Naive thymus-derived CD8-positive, alpha-beta T cell (primary cell): ENCODE measurements at regions not wholly inside any gene's neighbourhood (a gene's known extent, or its start where the extent isn't known, plus 50 kb on each side); places are given as distances from the start of the nearest gene placed in this dataset.

Experiments
- ATAC-seq, 2 donors: fragments of 150-1000 bp; cut with Tn5 transposase in 1 of 2; sonication (Bioruptor Pico), chemical (Tn5 transposase) in 1 of 2; 1 replicate in 1 of 2; 2 replicates in 1 of 2; pipeline ENCODE4 v1.10.0; 2021; ENCODE audit warnings: mild to moderate bottlenecking in 2 of 2, moderate library complexity in 2 of 2
- POLR2A ChIA-PET: fragments of 350-600 bp; sonication (Branson Sonifier 250); formaldehyde crosslinking; loops from one replicate; lab custom pipeline; 2021; ENCODE audit warnings: antibody characterized with exemption; lab: Charles Lee
- DNase-seq, 10 donors: peaks; one replicate each; pipeline versions ENCODE4 v3.0.0 to v3.0.0-alpha.2; 2020 to 2022
- H3K27ac Mint-ChIP-seq, 10 donors: one replicate each; pipeline ENCODE4 v1.8.0; 2020 to 2022; ENCODE audit warnings: mild to moderate bottlenecking in 10 of 10, mixed read lengths in 10 of 10, moderate library complexity in 4 of 10, inconsistent platforms in 1 of 10
- H3K27me3 Mint-ChIP-seq, 5 donors: one replicate each; pipeline ENCODE4 v1.8.0; 2021 to 2022; ENCODE audit warnings: mixed read lengths in 5 of 5
- H3K36me3 Mint-ChIP-seq, 3 donors: one replicate each; pipeline ENCODE4 v1.8.0; 2020 to 2022; ENCODE audit warnings: mixed read lengths in 3 of 3, mild to moderate bottlenecking in 2 of 3, inconsistent platforms in 1 of 3
- H3K4me1 Mint-ChIP-seq, 4 donors: one replicate each; pipeline ENCODE4 v1.8.0; 2021 to 2022; ENCODE audit warnings: mixed read lengths in 4 of 4
- H3K4me3 Mint-ChIP-seq, 10 donors: one replicate each; pipeline ENCODE4 v1.8.0; 2020 to 2022; ENCODE audit warnings: mild to moderate bottlenecking in 10 of 10, mixed read lengths in 10 of 10, moderate library complexity in 6 of 10, inconsistent platforms in 1 of 10
- H3K9me3 Mint-ChIP-seq, 9 donors: one replicate each; pipeline ENCODE4 v1.8.0; 2020 to 2022; ENCODE audit warnings: mixed read lengths in 9 of 9, mild to moderate bottlenecking in 3 of 9, inconsistent platforms in 1 of 9, moderate library complexity in 1 of 9

- H3K36me3 Mint-ChIP-seq, result peaks cover 0 to 12% (median 4%) of the 10 kb centered on the region in 3 donors
- H3K4me3 Mint-ChIP-seq, result no peak overlapping the region
- peaks cover 0 to 24% (median 9%) of the 10 kb centered on the region in 9 donors for H3K9me3 Mint-ChIP-seq
- peaks cover 0 to 11% (median 7%) of the 10 kb centered on the region in 5 donors for H3K27me3 Mint-ChIP-seq
- no peak for ATAC-seq
- no peak overlapping the region for H3K27ac Mint-ChIP-seq
- DNase-seq, result no peak
- no peaks in the 10 kb centered on the region for H3K4me1 Mint-ChIP-seq
- POLR2A ChIA-PET, result no interaction called here
Observed at GRCh38 chr12:45532113-45532512, 197.4 kb upstream of the ARID2 start.

DNA sequence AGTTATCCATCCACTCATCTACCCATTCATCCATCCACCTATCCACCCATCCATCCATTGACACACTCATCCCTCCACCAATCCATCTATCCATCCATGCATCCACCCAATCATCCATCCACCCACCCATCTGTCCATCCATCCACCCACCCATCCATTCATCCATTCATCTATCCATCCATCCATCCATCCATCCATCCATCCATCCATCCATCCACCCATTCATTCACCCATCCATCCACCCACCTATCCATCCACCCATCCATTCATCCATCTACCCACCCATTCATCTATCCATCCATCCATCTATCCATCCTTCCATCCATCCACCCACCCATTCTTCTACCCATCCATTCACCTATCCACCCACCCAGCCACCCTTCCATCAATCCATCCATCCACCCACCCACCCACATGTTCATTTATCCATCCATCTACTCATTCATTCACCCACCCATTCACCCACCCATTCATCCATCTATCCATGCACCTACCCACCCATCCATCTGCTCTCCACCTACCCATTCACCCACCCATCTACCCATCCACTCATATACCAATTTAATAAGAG is 193.8 kb upstream of the ARID2 start:
- peaks cover 0 to 4% (median 0%) of the 10 kb centered on the region in 3 donors for H3K36me3 Mint-ChIP-seq
- H3K4me3 Mint-ChIP-seq, result no peak overlapping the region
- H3K4me1 Mint-ChIP-seq, result no peaks in the 10 kb centered on the region
- peaks cover 0 to 11% (median 7%) of the 10 kb centered on the region in 5 donors for H3K27me3 Mint-ChIP-seq
- DNase-seq (no peak), ATAC-seq (no peak)
- POLR2A ChIA-PET, result no interaction called here
- no peak overlapping the region for H3K27ac Mint-ChIP-seq
- peaks cover 0 to 4% (median 0%) of the 10 kb centered on the region in 9 donors for H3K9me3 Mint-ChIP-seq

DNA sequence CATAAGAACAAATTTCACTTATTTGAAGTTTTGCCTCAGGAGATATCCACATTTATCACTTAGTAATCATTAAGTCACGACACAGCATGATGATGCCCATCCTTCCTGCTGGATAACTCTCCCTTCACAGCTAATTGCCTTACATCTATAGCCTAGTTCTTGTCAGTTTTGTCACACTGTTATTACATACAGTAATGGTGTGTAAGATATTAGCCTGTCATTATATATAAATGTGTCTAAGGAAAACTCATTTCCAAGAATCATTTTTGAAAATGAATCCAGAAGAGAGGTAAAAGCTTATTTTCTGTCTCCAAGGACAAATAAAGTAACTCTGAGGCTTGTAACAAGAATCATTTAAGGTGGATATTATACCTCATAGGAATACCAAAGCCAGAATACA is 193.2 kb upstream of the ARID2 start:
- H3K27me3 Mint-ChIP-seq, result peaks cover 0 to 11% (median 7%) of the 10 kb centered on the region in 5 donors
- no peak for ATAC-seq
- H3K27ac Mint-ChIP-seq, result no peak overlapping the region

DNA sequence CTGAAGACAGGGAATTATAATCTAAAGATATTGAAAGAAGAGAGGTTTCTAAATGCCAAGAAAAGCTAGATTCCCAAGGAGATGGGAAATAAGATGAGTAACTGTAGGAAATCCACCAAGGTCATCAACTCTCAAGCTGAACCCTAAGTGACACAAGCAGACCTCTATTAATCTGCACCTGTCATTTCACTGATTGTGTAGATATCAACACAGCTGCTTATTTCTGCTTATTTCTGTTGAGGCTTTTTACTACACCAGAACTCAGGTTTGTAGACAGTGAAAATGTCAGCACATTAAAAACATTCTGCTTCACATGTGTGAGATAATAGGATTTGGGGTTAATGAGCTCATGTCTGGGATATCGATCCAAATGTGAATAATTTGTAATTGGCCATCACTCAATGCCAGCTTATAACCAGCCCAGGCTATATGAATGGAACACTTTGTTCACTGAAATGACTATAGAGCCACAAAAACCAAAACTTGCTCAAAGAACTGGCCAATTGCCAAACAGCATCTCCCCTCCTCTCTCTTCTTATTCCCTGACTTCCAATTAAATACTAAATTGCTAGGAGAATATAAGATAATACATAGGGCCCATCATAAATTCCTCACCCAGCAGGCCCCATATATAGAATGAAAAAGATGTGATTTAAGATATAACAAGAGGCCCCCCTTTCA is 188.7 kb upstream of the ARID2 start:
- no peaks in the 10 kb centered on the region for H3K9me3 Mint-ChIP-seq
- H3K4me3 Mint-ChIP-seq, result no peak overlapping the region
- H3K27ac Mint-ChIP-seq, result no peak overlapping the region
- ATAC-seq, result no peak
- POLR2A ChIA-PET, result no interaction called here
- H3K27me3 Mint-ChIP-seq, result peaks cover 0 to 8% (median 3%) of the 10 kb centered on the region in 5 donors
- peaks cover 0 to 4% (median 0%) of the 10 kb centered on the region in 3 donors for H3K36me3 Mint-ChIP-seq
- H3K4me1 Mint-ChIP-seq, result no peaks in the 10 kb centered on the region
- DNase-seq, result no peak

More for the DNA sequence above, 193.2 kb upstream of the ARID2 start:
- no peak for DNase-seq
- Mint-ChIP-seq H3K4me1 (no peaks in the 10 kb centered on the region), H3K36me3 (peaks cover 0 to 4% (median 0%) of the 10 kb centered on the region in 3 donors), H3K4me3 (no peak overlapping the region), H3K9me3 (peaks cover 0 to 3% (median 0%) of the 10 kb centered on the region in 9 donors)
- POLR2A ChIA-PET, result no interaction called here

- ATAC-seq, result peak; percentile 89 to 98
- Mint-ChIP-seq H3K4me3 (no peak overlapping the region), H3K4me1 (no peaks in the 10 kb centered on the region), H3K27me3 (peaks cover 0 to 9% (median 2%) of the 10 kb centered on the region in 5 donors), H3K36me3 (no peaks in the 10 kb centered on the region), H3K9me3 (no peaks in the 10 kb centered on the region), H3K27ac (no peak overlapping the region)
- peak in 9 of 10 donors; percentile 30 to 76 (median 54) for DNase-seq
- POLR2A ChIA-PET, result interaction anchor here (0.7 to 1.2 kb wide), 4 partner anchors 183 to 447 kb away, joined by 3 to 4 read pairs (median 3); partner anchors contain the start of gene SCAF11
Observed at GRCh38 chr12:45543887-45544286, 185.6 kb upstream of the ARID2 start.

DNA sequence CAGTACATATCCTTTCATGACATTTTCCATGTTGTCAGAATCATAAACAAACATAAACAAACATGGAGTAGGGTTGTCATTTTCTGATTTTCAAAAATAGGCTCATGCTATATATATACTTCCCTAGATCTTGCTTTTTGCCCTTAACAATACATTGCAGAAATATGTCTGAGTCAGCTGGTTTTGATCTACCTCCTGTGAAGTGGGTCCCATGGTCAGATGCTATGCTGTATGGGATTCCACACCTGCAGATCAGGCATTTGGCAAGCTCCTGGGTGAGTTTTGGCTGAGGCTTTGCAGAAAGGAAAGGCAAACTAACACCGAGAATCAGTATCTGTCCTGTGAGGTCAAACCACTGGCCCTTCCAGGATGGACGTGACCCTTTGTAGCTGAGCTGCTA is 183.0 kb upstream of the ARID2 start:
- POLR2A ChIA-PET, result no interaction called here
- peaks cover 0 to 9% (median 2%) of the 10 kb centered on the region in 5 donors for H3K27me3 Mint-ChIP-seq
- H3K9me3 Mint-ChIP-seq, result no peaks in the 10 kb centered on the region
- ATAC-seq, result no peak
- H3K36me3 Mint-ChIP-seq, result no peaks in the 10 kb centered on the region
- no peak for DNase-seq
- no peaks in the 10 kb centered on the region for H3K4me1 Mint-ChIP-seq
- H3K4me3 Mint-ChIP-seq, result no peak overlapping the region
- no peak overlapping the region for H3K27ac Mint-ChIP-seq

DNA sequence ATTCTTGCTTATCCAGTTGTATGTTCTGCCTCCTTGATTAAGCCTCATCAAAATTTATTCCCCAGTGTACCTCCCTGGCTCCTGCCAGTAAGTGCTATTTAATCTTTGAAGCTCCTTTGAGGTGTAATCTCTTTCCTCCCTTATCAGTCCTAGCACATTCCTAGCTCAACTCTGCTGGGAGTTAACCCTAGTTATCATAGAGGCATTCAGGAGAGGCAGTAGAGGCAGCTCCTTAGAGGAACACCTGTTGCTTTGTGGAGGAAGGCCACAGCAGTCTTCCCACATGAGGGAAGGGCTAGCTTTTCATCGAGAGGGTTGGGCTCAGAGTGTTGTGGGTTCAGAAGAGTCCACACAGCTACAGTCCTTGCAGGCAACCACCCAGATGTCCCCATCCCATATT is 182.4 kb upstream of the ARID2 start:
- POLR2A ChIA-PET, result no interaction called here
- Mint-ChIP-seq H3K4me3 (no peak overlapping the region), H3K36me3 (no peaks in the 10 kb centered on the region), H3K4me1 (no peaks in the 10 kb centered on the region), H3K27me3 (peaks cover 0 to 9% (median 2%) of the 10 kb centered on the region in 5 donors), H3K27ac (no peak overlapping the region), H3K9me3 (no peaks in the 10 kb centered on the region)
- ATAC-seq, result no peak
- no peak for DNase-seq

GRCh38 chr12:45547822-45548221 is 181.7 kb upstream of the ARID2 start:
- ATAC-seq (no peak), DNase-seq (peak in 1 of 10 donors; percentile 1)
- Mint-ChIP-seq H3K4me1 (no peaks in the 10 kb centered on the region), H3K4me3 (no peak overlapping the region), H3K27me3 (peaks cover 0 to 9% (median 2%) of the 10 kb centered on the region in 5 donors), H3K36me3 (no peaks in the 10 kb centered on the region), H3K9me3 (no peaks in the 10 kb centered on the region), H3K27ac (no peak overlapping the region)
- POLR2A ChIA-PET, result no interaction called here

DNA sequence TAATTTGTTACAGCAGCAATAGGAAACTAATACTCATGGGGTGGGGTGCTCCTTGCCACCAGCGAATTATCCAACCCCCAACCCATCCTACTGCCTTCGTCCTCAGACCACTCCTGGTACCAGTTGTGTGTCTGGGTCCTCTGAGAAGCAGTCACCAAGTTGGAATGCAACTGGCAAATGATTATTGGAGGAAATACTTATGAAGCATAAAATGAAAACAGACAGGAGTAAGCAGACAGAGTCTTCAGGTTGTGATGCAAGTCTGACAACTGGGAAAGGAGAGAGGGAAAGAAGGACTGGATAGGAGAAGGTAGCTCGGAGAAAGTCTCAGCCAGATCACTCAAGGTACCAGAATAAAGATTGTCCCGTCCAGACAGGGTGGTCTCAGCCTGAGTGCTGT is 181.1 kb upstream of the ARID2 start:
- peaks cover 0 to 6% (median 2%) of the 10 kb centered on the region in 5 donors for H3K27me3 Mint-ChIP-seq
- POLR2A ChIA-PET, result no interaction called here
- H3K9me3 Mint-ChIP-seq, result no peaks in the 10 kb centered on the region
- ATAC-seq (no peak), DNase-seq (no peak)
- H3K27ac Mint-ChIP-seq, result no peak overlapping the region
- H3K4me1 Mint-ChIP-seq, result no peaks in the 10 kb centered on the region
- no peak overlapping the region for H3K4me3 Mint-ChIP-seq
- H3K36me3 Mint-ChIP-seq, result no peaks in the 10 kb centered on the region

GRCh38 chr12:45549337-45549902 is 180.1 kb upstream of the ARID2 start:
- POLR2A ChIA-PET, result no interaction called here
- H3K27ac Mint-ChIP-seq, result no peak overlapping the region
- no peak for ATAC-seq
- no peak overlapping the region for H3K4me3 Mint-ChIP-seq
- no peaks in the 10 kb centered on the region for H3K36me3 Mint-ChIP-seq
- H3K4me1 Mint-ChIP-seq, result no peaks in the 10 kb centered on the region
- DNase-seq, result no peak
- H3K27me3 Mint-ChIP-seq, result peaks cover 0 to 6% (median 2%) of the 10 kb centered on the region in 5 donors
- no peaks in the 10 kb centered on the region for H3K9me3 Mint-ChIP-seq

DNA sequence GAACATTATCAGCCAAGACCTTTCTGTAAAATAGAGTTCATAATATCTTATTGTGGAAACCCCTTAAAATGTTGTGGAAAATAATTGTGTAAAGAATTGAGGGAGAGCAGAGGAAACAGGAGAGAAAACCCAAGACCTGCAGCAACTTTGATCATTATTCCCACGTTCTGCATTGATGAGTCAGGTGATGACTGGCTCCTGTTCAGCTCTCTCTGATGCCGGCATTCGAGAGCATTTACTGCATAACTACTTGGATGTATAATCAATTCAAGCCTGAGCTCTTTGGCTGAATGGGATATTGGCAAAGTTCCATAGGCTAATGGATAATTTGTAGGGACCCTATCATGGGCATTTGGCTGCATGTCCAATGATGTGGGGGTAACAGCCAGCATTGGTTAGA is 176.3 kb upstream of the ARID2 start:
- ATAC-seq (no peak), DNase-seq (no peak)
- Mint-ChIP-seq H3K4me3 (no peak overlapping the region), H3K27me3 (peaks cover 0 to 6% (median 0%) of the 10 kb centered on the region in 5 donors), H3K27ac (no peak overlapping the region), H3K4me1 (no peaks in the 10 kb centered on the region), H3K36me3 (no peaks in the 10 kb centered on the region), H3K9me3 (peaks cover 0 to 2% (median 0%) of the 10 kb centered on the region in 9 donors)
- POLR2A ChIA-PET, result no interaction called here

- no peaks in the 10 kb centered on the region for H3K27me3 Mint-ChIP-seq
- ATAC-seq (no peak), DNase-seq (no peak)
- H3K9me3 Mint-ChIP-seq, result peaks cover 0 to 4% (median 0%) of the 10 kb centered on the region in 9 donors
- no peak overlapping the region for H3K4me3 Mint-ChIP-seq
- H3K36me3 Mint-ChIP-seq, result no peaks in the 10 kb centered on the region
- H3K4me1 Mint-ChIP-seq, result peaks cover 0 to 2% (median 0%) of the 10 kb centered on the region in 4 donors
- POLR2A ChIA-PET, result no interaction called here
- no peak overlapping the region for H3K27ac Mint-ChIP-seq
Observed at GRCh38 chr12:45557016-45557415, 172.5 kb upstream of the ARID2 start.

- no peaks in the 10 kb centered on the region for H3K36me3 Mint-ChIP-seq
- DNase-seq, result no peak
- POLR2A ChIA-PET, result no interaction called here
- peaks cover 0 to 2% (median 0%) of the 10 kb centered on the region in 4 donors for H3K4me1 Mint-ChIP-seq
- no peak overlapping the region for H3K4me3 Mint-ChIP-seq
- ATAC-seq, result no peak
- H3K27ac Mint-ChIP-seq, result no peak overlapping the region
- H3K9me3 Mint-ChIP-seq, result peaks cover 0 to 9% (median 0%) of the 10 kb centered on the region in 9 donors
- H3K27me3 Mint-ChIP-seq, result no peaks in the 10 kb centered on the region
Observed at GRCh38 chr12:45558353-45558752, 171.2 kb upstream of the ARID2 start.
